ENCODE measurements at regions not wholly inside any gene's neighbourhood (a gene's known extent, or its start where the extent isn't known, plus 50 kb on each side); places are given as distances from the start of the nearest gene placed in this dataset.

DNA sequence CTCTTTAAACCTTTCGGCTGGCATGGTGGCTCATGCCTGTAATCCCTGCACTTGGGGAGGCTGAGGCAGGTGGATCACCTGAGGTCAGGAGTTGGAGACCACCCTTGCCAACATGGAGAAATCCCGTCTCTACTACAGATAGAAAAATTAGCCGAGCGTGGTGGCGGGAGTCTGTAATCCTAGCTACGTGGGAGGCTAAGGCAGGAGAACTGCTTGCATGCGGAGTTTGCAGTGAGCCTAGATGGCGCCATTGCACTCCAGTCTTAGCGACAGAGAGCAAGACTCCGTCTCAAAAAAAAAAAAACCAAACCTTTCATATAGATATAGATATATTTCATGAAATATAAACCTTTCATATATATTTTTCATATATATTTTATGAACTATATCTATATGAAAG is 864.7 kb downstream of the TRIB2 start:
- Histone ChIP-seq H3K23me2 (ENCODE audit: low read depth, low read length) (no peaks in the 10 kb centered on the region), H3K9me3 (ENCODE audit: insufficient read depth in 2 of 2, low read depth in 1 of 2, low read length in 1 of 2) (no peaks in the 10 kb centered on the region), H2BK20ac (ENCODE audit: low read length) (no peak overlapping the region), H3K18ac (ENCODE audit: extremely low read depth, low read length) (no peak overlapping the region), H3K4me3 (ENCODE audit: extremely low read depth in 1 of 4, insufficient read depth in 2 of 4, low read depth in 3 of 4, low read length in 4 of 4) (no peak overlapping the region), H4K91ac (replicated peaks; ENCODE audit: insufficient read length, low read length) (no peak overlapping the region), H4K20me1 (replicated peaks in 1 of 2; ENCODE audit: control insufficient read depth in 1 of 2, insufficient read depth in 2 of 2, low read length in 2 of 2) (no peaks in the 10 kb centered on the region), H3K79me2 (ENCODE audit: control insufficient read depth in 1 of 2, insufficient read depth in 2 of 2, low read length in 2 of 2) (no peaks in the 10 kb centered on the region), H2BK15ac (ENCODE audit: low read length) (no peak overlapping the region), H3K56ac (replicated peaks; ENCODE audit: insufficient read length, low read depth, low read length) (no peak overlapping the region), H2BK12ac (ENCODE audit: low read depth, low read length) (no peak overlapping the region), H2BK5ac (ENCODE audit: low read depth, low read length) (no peak overlapping the region), H3K9ac (replicated peaks in 1 of 4; ENCODE audit: extremely low read depth in 1 of 4, low read depth in 3 of 4, low read length in 3 of 4) (no peak overlapping the region), H3K79me1 (ENCODE audit: low read depth, low read length) (no peaks in the 10 kb centered on the region), H2AK5ac (ENCODE audit: low read depth, low read length) (no peak overlapping the region), H3K27ac (ENCODE audit: low read depth, low read length) (no peak overlapping the region), H4K5ac (ENCODE audit: insufficient read length, low read depth, low read length) (no peak overlapping the region), H3K23ac (ENCODE audit: insufficient read length) (no peak overlapping the region), H3K14ac (ENCODE audit: insufficient read length) (no peak overlapping the region), H3K4me2 (ENCODE audit: insufficient read depth in 1 of 2, low read depth in 2 of 2, low read length in 2 of 2) (no peak overlapping the region), H3K4ac (replicated peaks; ENCODE audit: insufficient read length, low read depth, low read length) (no peak overlapping the region), H2BK120ac (replicated peaks; ENCODE audit: low read depth, low read length) (no peak overlapping the region), H3K27me3 (replicated peaks in 1 of 4; ENCODE audit: control insufficient read depth in 3 of 4, extremely low read depth in 1 of 4, insufficient read depth in 3 of 4, low read length in 3 of 4) (no peaks in the 10 kb centered on the region), H3K4me1 (replicated peaks in 1 of 4; ENCODE audit: control insufficient read depth in 3 of 4, insufficient read depth in 4 of 4, low read length in 3 of 4) (no peaks in the 10 kb centered on the region), H4K8ac (ENCODE audit: extremely low read depth, insufficient read depth, low read length) (no peak overlapping the region), H3K36me3 (ENCODE audit: control insufficient read depth in 2 of 4, insufficient read depth in 4 of 4, low read length in 3 of 4) (no peaks in the 10 kb centered on the region), H2AFZ (ENCODE audit: low read length) (no peak overlapping the region)
- DNase-seq (ENCODE audit: low read depth in 1 of 2, low spot score in 2 of 2): peak in 1 of 2 experiments; percentile 70
- 90% methylated on average over 10 of the region's 10 CpGs; no CpG with 5 or more reads in 1 of the 2 experiments for WGBS, 2 experiments (ENCODE audit: extremely low coverage in 1 of 2, insufficient coverage in 1 of 2, insufficient read length in 1 of 2, insufficient replicate concordance in 2 of 2, low coverage in 1 of 2, low lambda C conversion rate in 2 of 2, missing lambda C conversion rate in 1 of 2)
- ChIA-PET POLR2A (ENCODE audit: partially characterized antibody) (no interaction called here), CTCF (ENCODE audit: partially characterized antibody) (interaction anchor here (0.6 to 1.3 kb wide), 13 partner anchors 9 to 998 kb away, joined by 3 to 6 read pairs (median 3); no protein-coding TSS in a partner anchor)
- FAIRE-seq: no peak
- no peak for TF ChIP-seq MAFK (IDR thresholded peaks at IDR 0.05; ENCODE audit: low read depth, low read length)
- no peak for TF ChIP-seq KDM5A (IDR thresholded peaks at IDR 0.05; ENCODE audit: low read length)
- TF ChIP-seq TEAD4 (IDR thresholded peaks at IDR 0.05; ENCODE audit: low read depth, low read length): no peak
- TF ChIP-seq GTF2F1 (IDR thresholded peaks at IDR 0.05; ENCODE audit: borderline replicate concordance, low read depth, low read length): no peak
- no peak for TF ChIP-seq TAF1 (IDR thresholded peaks at IDR 0.05; ENCODE audit: low read depth, low read length)
- no peak for TF ChIP-seq ZNF274 (IDR thresholded peaks at IDR 0.05; ENCODE audit: borderline replicate concordance, extremely low read depth, low read length)
- no peak for TF ChIP-seq KDM1A (IDR thresholded peaks at IDR 0.05; ENCODE audit: borderline replicate concordance, low read length)
- TF ChIP-seq JUN (IDR thresholded peaks at IDR 0.05; ENCODE audit: low read depth, low read length): no peak
- TF ChIP-seq CHD1 (IDR thresholded peaks at IDR 0.05; ENCODE audit: low read depth, low read length): no peak
- no peak for TF ChIP-seq SIN3A (conservative IDR thresholded peaks at IDR 0.05 in 1 of 2, IDR thresholded peaks at IDR 0.05 in 1 of 2; ENCODE audit: low read depth in 1 of 2, low read length in 2 of 2)
- no peak for TF ChIP-seq BRCA1 (IDR thresholded peaks at IDR 0.05; ENCODE audit: low read depth, low read length)
- TF ChIP-seq SP1 (IDR thresholded peaks at IDR 0.05; ENCODE audit: low read depth, low read length): no peak
- TF ChIP-seq POU5F1 (IDR thresholded peaks at IDR 0.05; ENCODE audit: low read depth, low read length): no peak
- TF ChIP-seq CHD2 (IDR thresholded peaks at IDR 0.05; ENCODE audit: low read length): no peak
- no peak for TF ChIP-seq SIRT6 (IDR thresholded peaks at IDR 0.05; ENCODE audit: low read length)

Measured in H1 (cell line).